Loucy (cell line): ENCODE measurements at regions not wholly inside any gene's neighbourhood (a gene's known extent, or its start where the extent isn't known, plus 50 kb on each side); places are given as distances from the start of the nearest gene placed in this dataset.

Experiments
- H2AFZ ChIP-seq: fragments of 200-600 bp; sonication (generic); 2 replicates; pipeline ENCODE4 v1.6.0; 2016; ENCODE audit warnings: antibody characterized with exemption, mild to moderate bottlenecking, low read length, moderate library complexity
- H3F3A ChIP-seq: fragments of 200-600 bp; 2 replicates; pipeline ENCODE4 v1.6.0; 2016; ENCODE audit warnings: antibody characterized with exemption, low read depth, mild to moderate bottlenecking
- H3K27me3 ChIP-seq: fragments of 200-600 bp; sonication (generic); 2 replicates; pipeline ENCODE4 v1.6.1; 2014; ENCODE audit warnings: low read length, mild to moderate bottlenecking; ENCODE audit not compliant: insufficient read depth, poor library complexity, severe bottlenecking
- H3K36me3 ChIP-seq: fragments of 200-600 bp; sonication (generic); 2 replicates; pipeline ENCODE4 v1.6.1; 2016; ENCODE audit warnings: low read length; ENCODE audit not compliant: insufficient read depth
- H3K4me1 ChIP-seq: fragments of 200-600 bp; sonication (generic); 2 replicates; pipeline ENCODE4 v1.5.1; 2014; ENCODE audit warnings: low read length, mild to moderate bottlenecking; ENCODE audit not compliant: insufficient read depth, poor library complexity, severe bottlenecking
- H3K4me2 ChIP-seq: fragments of 200-600 bp; sonication (generic); 2 replicates; pipeline ENCODE4 v1.6.0; 2014; ENCODE audit warnings: antibody characterized with exemption, low read length, low read depth, mild to moderate bottlenecking; ENCODE audit not compliant: poor library complexity, severe bottlenecking
- H3K4me3 ChIP-seq: fragments of 200-600 bp; sonication (generic); 2 replicates; pipeline ENCODE4 v1.5.1; 2014; ENCODE audit warnings: low read length, mild to moderate bottlenecking, mixed read lengths; ENCODE audit not compliant: poor library complexity, severe bottlenecking
- H3K79me2 ChIP-seq: fragments of 200-600 bp; sonication (generic); 2 replicates; pipeline ENCODE4 v1.6.1; 2014; ENCODE audit warnings: low read length; ENCODE audit not compliant: insufficient read depth
- H3K9ac ChIP-seq: fragments of 200-600 bp; sonication (generic); 2 replicates; pipeline ENCODE4 v1.6.0; 2014; ENCODE audit warnings: mild to moderate bottlenecking, low read depth, low read length, moderate library complexity; ENCODE audit not compliant: poor library complexity, severe bottlenecking
- H3K9me2 ChIP-seq: fragments of 200-600 bp; sonication (generic); replicated peaks from 2 replicates; pipeline ENCODE4 v1.6.1; 2016; ENCODE audit warnings: low read depth, low read length, mixed read lengths
- H3K9me3 ChIP-seq: fragments of 200-600 bp; sonication (generic); 2 replicates; pipeline ENCODE4 v1.6.1; 2014; ENCODE audit warnings: mild to moderate bottlenecking, antibody characterized with exemption, low read length, low read depth; ENCODE audit not compliant: insufficient read depth
- H4K20me1 ChIP-seq: fragments of 200-600 bp; sonication (generic); 2 replicates; pipeline ENCODE4 v1.6.0; 2014; ENCODE audit warnings: antibody characterized with exemption, low read length, mild to moderate bottlenecking; ENCODE audit not compliant: insufficient read depth, poor library complexity, severe bottlenecking
- EZH2phosphoT487 ChIP-seq: fragments of 200-600 bp; IDR thresholded peaks from 2 replicates; pipeline ENCODE4 v1.6.1; 2018; ENCODE audit warnings: antibody characterized with exemption, mild to moderate bottlenecking, moderate library complexity, borderline replicate concordance
- TF ChIP-seq, protein P1 (sequence below): fragments of 200-600 bp; sonication (generic); conservative IDR thresholded peaks from 2 replicates; pipeline ENCODE4 v1.5.1; 2014; ENCODE audit warnings: mild to moderate bottlenecking, antibody characterized with exemption, low read length

DNA sequence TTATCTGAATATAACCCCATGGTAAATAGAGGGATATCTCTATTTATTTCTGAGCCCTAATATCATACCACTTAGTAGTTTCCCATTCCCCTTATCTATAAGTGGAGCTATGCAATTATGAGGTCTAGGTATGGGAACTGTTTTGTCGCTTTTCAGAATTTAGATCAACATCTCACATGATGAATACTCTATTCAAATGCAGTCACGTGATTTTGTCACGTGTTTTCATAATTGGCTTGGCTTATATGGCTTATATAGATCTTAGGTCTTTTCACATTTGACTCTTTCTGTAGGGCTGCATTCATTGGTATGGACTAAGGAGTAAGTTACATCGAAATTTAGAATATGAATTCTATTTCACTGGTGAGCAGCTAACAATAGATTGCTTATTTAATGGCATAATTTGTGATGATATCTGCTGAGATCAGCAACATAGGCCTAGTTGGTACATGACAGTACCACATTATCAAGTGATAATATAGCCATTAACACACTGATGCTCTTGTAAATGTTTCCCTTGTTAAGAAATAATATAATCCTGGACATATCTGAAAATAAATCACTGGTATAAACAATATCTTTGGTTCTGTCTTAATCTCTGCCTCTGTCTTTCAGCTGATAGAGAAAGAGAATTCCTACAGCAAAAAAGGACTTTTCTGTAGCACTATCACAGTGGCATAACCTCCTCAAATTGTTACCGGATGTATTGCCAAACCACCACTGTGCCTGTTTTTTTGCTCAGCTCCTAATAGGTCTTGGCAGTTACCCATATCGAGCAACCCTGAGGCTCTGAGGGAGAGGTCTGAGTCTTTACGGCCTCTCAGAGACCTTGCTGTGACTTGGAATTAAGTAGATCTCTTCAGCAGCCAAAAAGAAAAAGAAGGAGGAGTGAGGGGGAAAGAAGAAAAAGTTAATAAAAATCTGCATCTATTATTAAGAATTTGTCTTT lies 357.1 kb downstream of the ZPLD1 start:
- TF ChIP-seq, protein P1, sequence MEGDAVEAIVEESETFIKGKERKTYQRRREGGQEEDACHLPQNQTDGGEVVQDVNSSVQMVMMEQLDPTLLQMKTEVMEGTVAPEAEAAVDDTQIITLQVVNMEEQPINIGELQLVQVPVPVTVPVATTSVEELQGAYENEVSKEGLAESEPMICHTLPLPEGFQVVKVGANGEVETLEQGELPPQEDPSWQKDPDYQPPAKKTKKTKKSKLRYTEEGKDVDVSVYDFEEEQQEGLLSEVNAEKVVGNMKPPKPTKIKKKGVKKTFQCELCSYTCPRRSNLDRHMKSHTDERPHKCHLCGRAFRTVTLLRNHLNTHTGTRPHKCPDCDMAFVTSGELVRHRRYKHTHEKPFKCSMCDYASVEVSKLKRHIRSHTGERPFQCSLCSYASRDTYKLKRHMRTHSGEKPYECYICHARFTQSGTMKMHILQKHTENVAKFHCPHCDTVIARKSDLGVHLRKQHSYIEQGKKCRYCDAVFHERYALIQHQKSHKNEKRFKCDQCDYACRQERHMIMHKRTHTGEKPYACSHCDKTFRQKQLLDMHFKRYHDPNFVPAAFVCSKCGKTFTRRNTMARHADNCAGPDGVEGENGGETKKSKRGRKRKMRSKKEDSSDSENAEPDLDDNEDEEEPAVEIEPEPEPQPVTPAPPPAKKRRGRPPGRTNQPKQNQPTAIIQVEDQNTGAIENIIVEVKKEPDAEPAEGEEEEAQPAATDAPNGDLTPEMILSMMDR, result no peak
- no peak for TF ChIP-seq EZH2phosphoT487
- no peak overlapping the region for H3K4me3 ChIP-seq
- H3K4me2 ChIP-seq, result no peak overlapping the region
- H4K20me1 ChIP-seq, result no peaks in the 10 kb centered on the region
- H3K9me2 ChIP-seq, result no peaks in the 10 kb centered on the region
- no peaks in the 10 kb centered on the region for H3K4me1 ChIP-seq
- H3F3A ChIP-seq, result no peaks in the 10 kb centered on the region
- no peaks in the 10 kb centered on the region for H3K36me3 ChIP-seq
- no peak overlapping the region for H3K9ac ChIP-seq
- H2AFZ ChIP-seq, result no peak overlapping the region
- no peaks in the 10 kb centered on the region for H3K79me2 ChIP-seq
- H3K9me3 ChIP-seq, result no peaks in the 10 kb centered on the region
- H3K27me3 ChIP-seq, result no peaks in the 10 kb centered on the region

DNA sequence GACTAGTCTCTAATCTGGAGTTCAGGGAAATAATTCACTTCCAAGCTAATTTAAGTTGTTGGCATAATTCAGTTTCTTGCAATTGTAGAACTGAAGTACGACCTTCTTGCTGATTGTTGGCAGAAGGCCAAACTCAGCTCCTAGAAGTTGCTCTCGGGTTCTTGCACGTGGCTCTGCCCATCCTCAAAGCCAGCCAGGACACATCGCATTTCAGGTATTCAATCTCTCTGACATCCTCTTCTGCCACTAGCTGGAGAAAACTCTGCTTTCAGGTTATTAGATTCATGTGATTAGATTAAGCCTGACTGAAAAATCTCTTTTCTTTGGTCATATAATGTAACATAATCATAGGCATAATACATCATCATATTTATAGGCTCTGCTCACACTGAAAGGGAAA lies 362.0 kb downstream of the ZPLD1 start:
- Histone ChIP-seq H3F3A (no peaks in the 10 kb centered on the region), H3K4me1 (no peaks in the 10 kb centered on the region), H4K20me1 (no peaks in the 10 kb centered on the region), H3K4me2 (no peak overlapping the region), H3K9ac (no peak overlapping the region), H3K79me2 (no peaks in the 10 kb centered on the region), H3K9me2 (no peaks in the 10 kb centered on the region), H3K27me3 (no peaks in the 10 kb centered on the region), H3K4me3 (no peak overlapping the region), H3K36me3 (no peaks in the 10 kb centered on the region), H3K9me3 (no peaks in the 10 kb centered on the region), H2AFZ (no peak overlapping the region)
- no peak for TF ChIP-seq EZH2phosphoT487
- TF ChIP-seq, protein P1, result no peak

DNA sequence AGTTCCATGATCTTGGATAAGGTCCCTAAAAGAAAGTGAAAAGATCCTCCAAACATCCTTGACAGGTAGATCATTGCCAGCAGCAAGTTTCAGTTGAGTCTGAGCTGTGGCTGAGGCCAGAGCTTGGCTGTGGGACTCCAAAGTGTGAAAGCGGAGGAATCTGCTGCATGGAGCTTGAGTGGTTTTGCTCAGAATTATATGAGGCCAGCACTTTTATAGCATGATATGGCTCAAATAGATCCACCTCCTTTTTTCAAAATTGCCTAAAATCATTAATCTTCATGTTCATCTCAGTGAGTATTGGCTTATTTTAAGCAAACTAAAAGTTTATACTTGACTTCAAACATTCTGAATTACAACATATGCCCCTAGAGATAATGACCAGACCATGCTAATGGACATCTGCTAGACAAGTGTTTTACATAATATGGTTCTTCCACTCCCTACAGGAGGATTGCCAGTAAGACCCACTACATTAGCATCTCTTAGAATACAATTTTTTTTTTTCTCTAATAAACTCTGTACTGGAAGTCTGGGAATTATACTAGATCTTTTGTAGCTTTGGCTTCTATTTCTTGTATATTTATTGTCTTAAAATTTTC lies 368.1 kb downstream of the ZPLD1 start:
- Histone ChIP-seq H3K4me2 (no peak overlapping the region), H2AFZ (no peak overlapping the region), H3K36me3 (no peaks in the 10 kb centered on the region)

More for the DNA sequence above, 368.1 kb downstream of the ZPLD1 start:
- Histone ChIP-seq H3K9ac (no peak overlapping the region), H3K9me2 (no peaks in the 10 kb centered on the region), H3K9me3 (no peaks in the 10 kb centered on the region), H3K4me1 (no peaks in the 10 kb centered on the region), H4K20me1 (no peaks in the 10 kb centered on the region), H3K27me3 (no peaks in the 10 kb centered on the region), H3K79me2 (no peaks in the 10 kb centered on the region), H3K4me3 (no peak overlapping the region), H3F3A (no peaks in the 10 kb centered on the region)
- no peak for TF ChIP-seq EZH2phosphoT487
- TF ChIP-seq, protein P1, result no peak
